B cell (primary cell): ENCODE measurements at regions not wholly inside any gene's neighbourhood (a gene's known extent, or its start where the extent isn't known, plus 50 kb on each side); places are given as distances from the start of the nearest gene placed in this dataset.

ENCODE experiments used
- ATAC-seq: fragments of 200-7000 bp; cut with Tn5 transposase; one replicate; pipeline ENCODE4 v1.10.0; 2021; ENCODE audit warnings: low read depth, mild to moderate bottlenecking, moderate number of reproducible peaks, moderate library complexity
- CTCF ChIA-PET: fragments of 350-600 bp; sonication (Branson Sonifier 250); formaldehyde crosslinking; loops from one replicate; lab custom pipeline; 2021; ENCODE audit warnings: antibody characterized with exemption, inconsistent platforms; lab: Charles Lee
- POLR2A ChIA-PET: fragments of 350-600 bp; sonication (Branson Sonifier 250); formaldehyde crosslinking; loops from one replicate; lab custom pipeline; 2021; ENCODE audit warnings: antibody characterized with exemption; lab: Charles Lee
- DNase-seq: peaks from one replicate; pipeline ENCODE4 v3.0.0; 2013
- H2AFZ ChIP-seq: 2 replicates; pipeline ENCODE4 v1.6.1; 2012; ENCODE audit warnings: mild to moderate bottlenecking, low read depth, low read length; ENCODE audit not compliant: insufficient read depth, poor library complexity, severe bottlenecking
- H3K27ac ChIP-seq, 2 donors: 1 replicate in 1 of 2; 2 replicates in 1 of 2; pipeline ENCODE4 v1.5.1; 2012 to 2013; ENCODE audit warnings: low read length in 2 of 2, mild to moderate bottlenecking in 2 of 2, moderate library complexity in 1 of 2
- H3K27me3 ChIP-seq, 4 experiments: fragments of 200-600 bp in 1 of 4; sonication (generic) in 1 of 4; replicated peaks in 1 of 4; 1 replicate in 2 of 4; 2 replicates in 2 of 4; pipeline versions ENCODE4 v1.6.1 to v1.7.0; 2013 to 2016; ENCODE audit warnings: low read length in 3 of 4, mild to moderate bottlenecking in 2 of 4, mixed read lengths in 1 of 4, moderate library complexity in 1 of 4; ENCODE audit not compliant: insufficient read depth in 4 of 4, control insufficient read depth in 3 of 4; ENCODE audit errors: control extremely low read depth in 1 of 4
- H3K36me3 ChIP-seq, 2 experiments: replicated peaks in 1 of 2; 1 replicate in 1 of 2; 2 replicates in 1 of 2; pipeline versions ENCODE4 v1.6.1 to v1.7.1; 2013; ENCODE audit warnings: low read length in 1 of 2; ENCODE audit not compliant: insufficient read depth in 2 of 2, control insufficient read depth in 1 of 2; ENCODE audit errors: control extremely low read depth in 1 of 2, extremely low read depth in 1 of 2
- H3K4me1 ChIP-seq, 2 donors: fragments of 200-600 bp in 1 of 2; sonication (generic) in 1 of 2; 1 replicate in 1 of 2; 2 replicates in 1 of 2; pipeline versions ENCODE4 v1.5.1 to v1.6.1; 2013 to 2017; ENCODE audit warnings: low read length in 2 of 2; ENCODE audit not compliant: control insufficient read depth in 2 of 2, insufficient read depth in 2 of 2
- H3K4me2 ChIP-seq: replicated peaks from 2 replicates; pipeline ENCODE3; 2012; ENCODE audit warnings: mild to moderate bottlenecking, low read depth, low read length; ENCODE audit not compliant: poor library complexity, severe bottlenecking
- H3K4me3 ChIP-seq, 5 experiments: fragments of 200-600 bp in 1 of 5; sonication (generic) in 1 of 5; 1 replicate in 3 of 5; 2 replicates in 2 of 5; pipeline versions ENCODE4 v1.5.1 to v1.7.0; 2011 to 2016; ENCODE audit warnings: low read length in 4 of 5, mild to moderate bottlenecking in 4 of 5, low read depth in 2 of 5, control low read depth in 1 of 5, moderate library complexity in 1 of 5; ENCODE audit not compliant: insufficient read depth in 1 of 5; ENCODE audit errors: control extremely low read depth in 1 of 5, extremely low read depth in 1 of 5
- H3K79me2 ChIP-seq: fragments of 200-600 bp; sonication (generic); one replicate; pipeline ENCODE4 v1.6.0; 2016; ENCODE audit warnings: low read length; ENCODE audit not compliant: control insufficient read depth, insufficient read depth
- H3K9ac ChIP-seq: fragments of 200-600 bp; sonication (generic); 2 replicates; pipeline ENCODE4 v1.6.1; 2017; ENCODE audit warnings: mild to moderate bottlenecking, low read length, moderate library complexity
- H3K9me3 ChIP-seq, 3 donors: one replicate each; pipeline versions ENCODE4 v1.6.1 to v1.7.1; 2013; ENCODE audit warnings: low read length in 2 of 3; ENCODE audit not compliant: control insufficient read depth in 2 of 3, insufficient read depth in 1 of 3; ENCODE audit errors: control extremely low read depth in 1 of 3
- H4K20me1 ChIP-seq: 2 replicates; pipeline ENCODE4 v1.6.0; 2012; ENCODE audit warnings: mild to moderate bottlenecking, low read length; ENCODE audit not compliant: insufficient read depth, control insufficient read depth, poor library complexity, severe bottlenecking
- H3K27ac Mint-ChIP-seq: one replicate; pipeline ENCODE4 v1.8.0; 2021; ENCODE audit warnings: mixed read lengths
- H3K27me3 Mint-ChIP-seq: one replicate; pipeline ENCODE4 v1.8.0; 2021; ENCODE audit warnings: mixed read lengths
- H3K4me1 Mint-ChIP-seq: one replicate; pipeline ENCODE4 v1.8.0; 2021; ENCODE audit warnings: mixed read lengths
- H3K4me3 Mint-ChIP-seq: one replicate; pipeline ENCODE4 v1.8.0; 2021; ENCODE audit warnings: mixed read lengths
- H3K9me3 Mint-ChIP-seq: one replicate; pipeline ENCODE4 v1.8.0; 2022; ENCODE audit warnings: mixed read lengths; ENCODE audit not compliant: insufficient read depth
- EZH2 ChIP-seq: IDR thresholded peaks from 2 replicates; pipeline ENCODE4 v1.6.1; 2012; ENCODE audit warnings: borderline replicate concordance, low read depth, mild to moderate bottlenecking, moderate library complexity, low read length; ENCODE audit not compliant: insufficient read depth, poor library complexity, severe bottlenecking
- WGBS: methylation state at CpG from one replicate; pipeline ENCODE4 v1.1.5; 2013; ENCODE audit warnings: missing lambda C conversion rate; ENCODE audit not compliant: insufficient coverage; 5-methylcytosine and 5-hydroxymethylcytosine counted together
- intact Hi-C: fragments of 100-400 bp; cut with micrococcal nuclease; formaldehyde crosslinking; loops from one replicate; pipeline ENCODE4 v1.10.0; 2022
- TF ChIP-seq, protein P1 (sequence below): fragments of 200-600 bp; IDR thresholded peaks from one replicate; pipeline ENCODE4 v1.8.0; 2022; ENCODE audit warnings: antibody characterized with exemption, mild to moderate bottlenecking

DNA sequence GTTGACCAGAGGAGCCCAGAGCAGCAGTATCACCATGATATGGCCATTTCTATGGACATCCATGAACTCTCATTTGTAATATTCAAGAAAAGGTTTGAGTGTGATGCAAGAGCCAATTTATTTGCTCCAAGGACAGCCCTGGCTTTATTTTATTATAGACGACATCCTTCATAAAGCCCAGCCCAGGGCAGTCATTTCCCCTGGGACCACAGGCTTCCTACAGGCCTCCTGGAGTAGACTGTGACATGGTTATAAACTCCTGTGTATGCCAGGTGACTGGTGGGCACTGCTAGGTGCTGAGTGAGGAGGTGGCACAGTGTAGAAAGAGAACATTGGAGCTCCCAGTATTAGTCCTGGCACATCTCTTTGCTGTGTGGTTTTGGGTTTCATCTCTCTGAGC is 120.9 kb downstream of the UTP18 start:
- intact Hi-C loops, result no loop called here
- no peak overlapping the region for H3K27ac Mint-ChIP-seq

DNA sequence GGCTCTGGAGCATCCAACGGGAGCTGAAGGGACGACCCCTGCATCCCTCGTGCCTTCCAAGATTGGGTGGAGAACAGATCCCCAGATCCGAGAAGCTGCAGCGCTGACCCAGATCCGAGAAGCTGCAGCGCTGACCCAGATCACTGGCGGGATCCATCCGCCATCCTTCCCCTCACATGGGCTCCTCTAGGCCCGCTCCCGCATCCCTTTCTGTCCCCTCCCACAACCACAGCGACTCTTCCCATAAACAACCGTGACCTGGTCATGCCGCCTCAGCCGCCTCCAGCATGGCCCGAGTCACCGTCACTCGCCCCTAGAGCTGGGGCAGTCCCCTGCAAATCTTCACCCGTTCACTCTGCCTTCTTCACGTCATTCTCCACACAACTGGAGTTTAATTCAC is 124.9 kb downstream of the UTP18 start:
- Histone ChIP-seq H3K36me3 (no peaks in the 10 kb centered on the region), H3K9me3 (no peaks in the 10 kb centered on the region), H2AFZ (no peak overlapping the region), H3K79me2 (no peaks in the 10 kb centered on the region), H3K27ac (no peak overlapping the region), H3K4me3 (no peak overlapping the region), H3K27me3 (peaks cover 0 to 4% (median 0%) of the 10 kb centered on the region in 4 experiments), H3K4me1 (no peaks in the 10 kb centered on the region), H3K9ac (no peak overlapping the region), H4K20me1 (no peaks in the 10 kb centered on the region), H3K4me2 (no peak overlapping the region)
- Mint-ChIP-seq H3K4me3 (no peak overlapping the region), H3K27me3 (peaks cover 30% of the 10 kb centered on the region), H3K4me1 (no peaks in the 10 kb centered on the region), H3K9me3 (no peaks in the 10 kb centered on the region), H3K27ac (no peak overlapping the region)
- intact Hi-C loops, result no loop called here
- no peak for DNase-seq
- CTCF ChIA-PET, result no interaction called here
- POLR2A ChIA-PET, result no interaction called here
- TF ChIP-seq, protein P1, sequence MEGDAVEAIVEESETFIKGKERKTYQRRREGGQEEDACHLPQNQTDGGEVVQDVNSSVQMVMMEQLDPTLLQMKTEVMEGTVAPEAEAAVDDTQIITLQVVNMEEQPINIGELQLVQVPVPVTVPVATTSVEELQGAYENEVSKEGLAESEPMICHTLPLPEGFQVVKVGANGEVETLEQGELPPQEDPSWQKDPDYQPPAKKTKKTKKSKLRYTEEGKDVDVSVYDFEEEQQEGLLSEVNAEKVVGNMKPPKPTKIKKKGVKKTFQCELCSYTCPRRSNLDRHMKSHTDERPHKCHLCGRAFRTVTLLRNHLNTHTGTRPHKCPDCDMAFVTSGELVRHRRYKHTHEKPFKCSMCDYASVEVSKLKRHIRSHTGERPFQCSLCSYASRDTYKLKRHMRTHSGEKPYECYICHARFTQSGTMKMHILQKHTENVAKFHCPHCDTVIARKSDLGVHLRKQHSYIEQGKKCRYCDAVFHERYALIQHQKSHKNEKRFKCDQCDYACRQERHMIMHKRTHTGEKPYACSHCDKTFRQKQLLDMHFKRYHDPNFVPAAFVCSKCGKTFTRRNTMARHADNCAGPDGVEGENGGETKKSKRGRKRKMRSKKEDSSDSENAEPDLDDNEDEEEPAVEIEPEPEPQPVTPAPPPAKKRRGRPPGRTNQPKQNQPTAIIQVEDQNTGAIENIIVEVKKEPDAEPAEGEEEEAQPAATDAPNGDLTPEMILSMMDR, result no peak
- TF ChIP-seq EZH2, result no peak
- ATAC-seq, result no peak
- WGBS, result 90% methylated on average over 18 of the region's 20 CpGs

More for the DNA sequence above, 120.9 kb downstream of the UTP18 start:
- H3K27me3 Mint-ChIP-seq, result peaks cover 10% of the 10 kb centered on the region
- ATAC-seq (no peak), DNase-seq (no peak)
- ChIA-PET POLR2A (no interaction called here), CTCF (no interaction called here)
- H3K4me1 Mint-ChIP-seq, result no peaks in the 10 kb centered on the region
- Histone ChIP-seq H3K4me3 (no peak overlapping the region), H2AFZ (no peak overlapping the region), H3K36me3 (no peaks in the 10 kb centered on the region), H3K4me1 (no peaks in the 10 kb centered on the region), H3K27me3 (peaks cover 0 to 4% (median 0%) of the 10 kb centered on the region in 4 experiments), H3K9me3 (no peaks in the 10 kb centered on the region), H3K4me2 (no peak overlapping the region), H3K79me2 (no peaks in the 10 kb centered on the region), H4K20me1 (no peaks in the 10 kb centered on the region), H3K27ac (no peak overlapping the region), H3K9ac (no peak overlapping the region)
- no peaks in the 10 kb centered on the region for H3K9me3 Mint-ChIP-seq
- no peak for TF ChIP-seq EZH2
- TF ChIP-seq, protein P1, result no peak
- H3K4me3 Mint-ChIP-seq, result no peak overlapping the region
- WGBS, result no CpG with 5 or more reads among the region's 1 CpG
